Peyer's patch (tissue), 4 donors: ENCODE measurements at regions not wholly inside any gene's neighbourhood (a gene's known extent, or its start where the extent isn't known, plus 50 kb on each side); places are given as distances from the start of the nearest gene placed in this dataset.
A peak's percentile ranks its signal among the peaks of the same experiment; 100 is the strongest.

ENCODE experiments used
- DNase-seq, 3 donors: peaks; one replicate each; pipeline ENCODE4 v3.0.0-alpha.2; 2017 to 2019
- H3K27ac ChIP-seq, 4 donors: fragments of 200-600 bp; sonication (generic); one replicate each; pipeline ENCODE4 v1.5.1; 2016 to 2019
- H3K27me3 ChIP-seq, 2 donors: fragments of 200-600 bp; sonication (generic); one replicate each; pipeline ENCODE4 v1.5.1; 2019
- H3K36me3 ChIP-seq, 3 donors: fragments of 200-600 bp; sonication (generic); one replicate each; pipeline ENCODE4 v1.5.1; 2016 to 2019
- H3K4me1 ChIP-seq, 4 donors: fragments of 200-600 bp; sonication (generic); one replicate each; pipeline ENCODE4 v1.5.1; 2016 to 2019
- H3K4me3 ChIP-seq, 4 donors: fragments of 200-600 bp; sonication (generic); 1 replicate in 3 of 4; 2 replicates in 1 of 4; pipeline ENCODE4 v1.5.1; 2016 to 2019; ENCODE audit warnings: mild to moderate bottlenecking in 1 of 4
- H3K9me3 ChIP-seq, 4 donors: fragments of 200-600 bp; sonication (generic); one replicate each; pipeline ENCODE4 v1.5.1; 2016 to 2019; ENCODE audit warnings: mild to moderate bottlenecking in 1 of 4
- CTCF ChIP-seq, 6 experiments: fragments of 450-650 bp in 4 of 6; fragments of 200-600 bp in 2 of 6; sonication (generic) in 1 of 6; IDR thresholded peaks; one replicate each; pipeline ENCODE4 v1.5.1; 2017 to 2019; ENCODE audit warnings: antibody characterized with exemption in 6 of 6, mild to moderate bottlenecking in 3 of 6, moderate library complexity in 1 of 6
- POLR2A ChIP-seq, 2 donors: fragments of 450-650 bp; IDR thresholded peaks; one replicate each; pipeline ENCODE4 v1.5.1; 2017; ENCODE audit warnings: antibody characterized with exemption in 2 of 2, mild to moderate bottlenecking in 2 of 2, moderate library complexity in 2 of 2

GRCh38 chr16:86747761-86748160, 169.4 kb downstream of the FOXL1 start:
- Histone ChIP-seq H3K27me3 (no peaks in the 10 kb centered on the region), H3K36me3 (no peaks in the 10 kb centered on the region), H3K4me1 (no peaks in the 10 kb centered on the region), H3K4me3 (no peak overlapping the region), H3K27ac (no peak overlapping the region), H3K9me3 (no peaks in the 10 kb centered on the region)
- no peak for TF ChIP-seq POLR2A (IDR thresholded peaks at IDR 0.05)
- TF ChIP-seq CTCF (IDR thresholded peaks at IDR 0.05): no peak
- DNase-seq: peak in 1 of 3 donors; percentile 27

- H3K36me3 ChIP-seq: no peaks in the 10 kb centered on the region
- DNase-seq: peak in 1 of 3 donors; percentile 16
- no peak for TF ChIP-seq CTCF (IDR thresholded peaks at IDR 0.05)
- TF ChIP-seq POLR2A (IDR thresholded peaks at IDR 0.05): no peak
- H3K4me3 ChIP-seq: no peak overlapping the region
- no peaks in the 10 kb centered on the region for H3K9me3 ChIP-seq
- H3K27ac ChIP-seq: no peak overlapping the region
- H3K4me1 ChIP-seq: no peaks in the 10 kb centered on the region
- no peaks in the 10 kb centered on the region for H3K27me3 ChIP-seq
Observed at GRCh38 chr16:86748652-86749051, 170.3 kb downstream of the FOXL1 start.

GRCh38 chr16:86751076-86752030, 173.0 kb downstream of the FOXL1 start:
- no peaks in the 10 kb centered on the region for H3K27me3 ChIP-seq
- H3K27ac ChIP-seq: no peak overlapping the region
- no peaks in the 10 kb centered on the region for H3K4me1 ChIP-seq
- no peaks in the 10 kb centered on the region for H3K36me3 ChIP-seq
- H3K9me3 ChIP-seq: no peaks in the 10 kb centered on the region
- DNase-seq: peak in 1 of 3 donors; percentile 37
- TF ChIP-seq POLR2A (IDR thresholded peaks at IDR 0.05): no peak
- TF ChIP-seq CTCF (IDR thresholded peaks at IDR 0.05): no peak
- H3K4me3 ChIP-seq: no peak overlapping the region

- DNase-seq: peak in 2 of 3 donors; percentile 30 to 32
- H3K27ac ChIP-seq: no peak overlapping the region
- H3K9me3 ChIP-seq: no peaks in the 10 kb centered on the region
- H3K27me3 ChIP-seq: no peaks in the 10 kb centered on the region
- no peak overlapping the region for H3K4me3 ChIP-seq
- H3K36me3 ChIP-seq: no peaks in the 10 kb centered on the region
- no peaks in the 10 kb centered on the region for H3K4me1 ChIP-seq
- TF ChIP-seq POLR2A (IDR thresholded peaks at IDR 0.05): no peak
- TF ChIP-seq CTCF (IDR thresholded peaks at IDR 0.05): no peak
Observed at GRCh38 chr16:86752582-86753175, 174.3 kb downstream of the FOXL1 start.

- no peaks in the 10 kb centered on the region for H3K27me3 ChIP-seq
- no peak overlapping the region for H3K4me3 ChIP-seq
- no peaks in the 10 kb centered on the region for H3K4me1 ChIP-seq
- H3K9me3 ChIP-seq: no peaks in the 10 kb centered on the region
- no peak overlapping the region for H3K27ac ChIP-seq
- TF ChIP-seq CTCF (IDR thresholded peaks at IDR 0.05): no peak
- no peak for TF ChIP-seq POLR2A (IDR thresholded peaks at IDR 0.05)
- no peaks in the 10 kb centered on the region for H3K36me3 ChIP-seq
- DNase-seq: no peak
Observed at GRCh38 chr16:86753399-86753798, 175.1 kb downstream of the FOXL1 start.
